Ovary (tissue), 3 donors: ENCODE measurements at regions not wholly inside any gene's neighbourhood (a gene's known extent, or its start where the extent isn't known, plus 50 kb on each side); places are given as distances from the start of the nearest gene placed in this dataset.

Experiments
- POLR2A ChIP-seq: fragments of 450-650 bp; IDR thresholded peaks from one replicate; pipeline ENCODE4 v1.6.1; 2017; ENCODE audit warnings: antibody characterized with exemption, mild to moderate bottlenecking, moderate library complexity
- TF ChIP-seq, protein P1 (sequence below), 3 donors: fragments of 450-650 bp in 2 of 3; fragments of 200-600 bp in 1 of 3; IDR thresholded peaks; one replicate each; pipeline versions ENCODE4 v1.5.1 to v1.8.0; 2016 to 2022; ENCODE audit warnings: antibody characterized with exemption in 3 of 3, mild to moderate bottlenecking in 1 of 3
- donor health status: DM: no; HTN: no; CAD: no.

GRCh38 chr2:66702301-66702700, 267.4 kb downstream of the MEIS1 start:
- TF ChIP-seq, protein P1, sequence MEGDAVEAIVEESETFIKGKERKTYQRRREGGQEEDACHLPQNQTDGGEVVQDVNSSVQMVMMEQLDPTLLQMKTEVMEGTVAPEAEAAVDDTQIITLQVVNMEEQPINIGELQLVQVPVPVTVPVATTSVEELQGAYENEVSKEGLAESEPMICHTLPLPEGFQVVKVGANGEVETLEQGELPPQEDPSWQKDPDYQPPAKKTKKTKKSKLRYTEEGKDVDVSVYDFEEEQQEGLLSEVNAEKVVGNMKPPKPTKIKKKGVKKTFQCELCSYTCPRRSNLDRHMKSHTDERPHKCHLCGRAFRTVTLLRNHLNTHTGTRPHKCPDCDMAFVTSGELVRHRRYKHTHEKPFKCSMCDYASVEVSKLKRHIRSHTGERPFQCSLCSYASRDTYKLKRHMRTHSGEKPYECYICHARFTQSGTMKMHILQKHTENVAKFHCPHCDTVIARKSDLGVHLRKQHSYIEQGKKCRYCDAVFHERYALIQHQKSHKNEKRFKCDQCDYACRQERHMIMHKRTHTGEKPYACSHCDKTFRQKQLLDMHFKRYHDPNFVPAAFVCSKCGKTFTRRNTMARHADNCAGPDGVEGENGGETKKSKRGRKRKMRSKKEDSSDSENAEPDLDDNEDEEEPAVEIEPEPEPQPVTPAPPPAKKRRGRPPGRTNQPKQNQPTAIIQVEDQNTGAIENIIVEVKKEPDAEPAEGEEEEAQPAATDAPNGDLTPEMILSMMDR (IDR thresholded peaks at IDR 0.05): no peak
- no peak for TF ChIP-seq POLR2A
